Activated CD4-positive, alpha-beta T cell treated with anti-CD3 and anti-CD28 coated beads, Interleukin-2, amount 10 ng/mL, durations not matched to agents 24 days and 14 days (primary cell): ENCODE measurements at regions not wholly inside any gene's neighbourhood (a gene's known extent, or its start where the extent isn't known, plus 50 kb on each side); places are given as distances from the start of the nearest gene placed in this dataset.

Experiments
- DNase-seq: peaks from one replicate; pipeline ENCODE4 v3.0.0; 2022
- H3K27ac Mint-ChIP-seq: one replicate; pipeline ENCODE4 v1.8.0; 2022; ENCODE audit warnings: mild to moderate bottlenecking, mixed read lengths
- H3K27me3 Mint-ChIP-seq: one replicate; pipeline ENCODE4 v1.8.0; 2022; ENCODE audit warnings: mixed read lengths
- H3K36me3 Mint-ChIP-seq: one replicate; pipeline ENCODE4 v1.8.0; 2022; ENCODE audit warnings: low read depth, mild to moderate bottlenecking, mixed read lengths
- H3K4me1 Mint-ChIP-seq: one replicate; pipeline ENCODE4 v1.8.0; 2021; ENCODE audit warnings: mixed read lengths
- H3K4me3 Mint-ChIP-seq: one replicate; pipeline ENCODE4 v1.8.0; 2022; ENCODE audit warnings: mild to moderate bottlenecking, moderate library complexity, mixed read lengths
- H3K9me3 Mint-ChIP-seq: one replicate; pipeline ENCODE4 v1.8.0; 2021; ENCODE audit warnings: mixed read lengths
- intact Hi-C: fragments of 100-400 bp; cut with micrococcal nuclease; formaldehyde crosslinking; loops from one replicate; pipeline ENCODE4 v1.15.1; 2023

- H3K9me3 Mint-ChIP-seq: no peaks in the 10 kb centered on the region
- no peak overlapping the region for H3K4me3 Mint-ChIP-seq
- DNase-seq: no peak
- no peaks in the 10 kb centered on the region for H3K36me3 Mint-ChIP-seq
- H3K4me1 Mint-ChIP-seq: no peaks in the 10 kb centered on the region
- H3K27ac Mint-ChIP-seq: no peak overlapping the region
- intact Hi-C loops: no loop called here
- H3K27me3 Mint-ChIP-seq: no peaks in the 10 kb centered on the region
Observed at GRCh38 chr1:81125672-81126071, 675.1 kb upstream of the ADGRL2 start.

- Mint-ChIP-seq H3K36me3 (no peaks in the 10 kb centered on the region), H3K27me3 (no peaks in the 10 kb centered on the region), H3K4me1 (no peaks in the 10 kb centered on the region), H3K4me3 (no peak overlapping the region), H3K27ac (no peak overlapping the region), H3K9me3 (no peaks in the 10 kb centered on the region)
- intact Hi-C loops: no loop called here
- no peak for DNase-seq
Observed at GRCh38 chr1:81121306-81121705, 679.4 kb upstream of the ADGRL2 start.

GRCh38 chr1:81119319-81119718, 681.4 kb upstream of the ADGRL2 start:
- no peak overlapping the region for H3K4me3 Mint-ChIP-seq
- H3K36me3 Mint-ChIP-seq: no peaks in the 10 kb centered on the region
- no peak for DNase-seq
- no peaks in the 10 kb centered on the region for H3K9me3 Mint-ChIP-seq
- H3K27me3 Mint-ChIP-seq: no peaks in the 10 kb centered on the region
- H3K4me1 Mint-ChIP-seq: no peaks in the 10 kb centered on the region
- intact Hi-C loops: no loop called here
- H3K27ac Mint-ChIP-seq: no peak overlapping the region

GRCh38 chr1:81118550-81118949, 682.2 kb upstream of the ADGRL2 start:
- no peak for DNase-seq
- Mint-ChIP-seq H3K36me3 (no peaks in the 10 kb centered on the region), H3K27me3 (no peaks in the 10 kb centered on the region), H3K9me3 (no peaks in the 10 kb centered on the region), H3K27ac (no peak overlapping the region), H3K4me1 (no peaks in the 10 kb centered on the region), H3K4me3 (no peak overlapping the region)
- intact Hi-C loops: no loop called here

- no peak for DNase-seq
- H3K27ac Mint-ChIP-seq: no peak overlapping the region
- intact Hi-C loops: no loop called here
- no peak overlapping the region for H3K4me3 Mint-ChIP-seq
- no peaks in the 10 kb centered on the region for H3K9me3 Mint-ChIP-seq
- H3K27me3 Mint-ChIP-seq: no peaks in the 10 kb centered on the region
- H3K4me1 Mint-ChIP-seq: no peaks in the 10 kb centered on the region
- H3K36me3 Mint-ChIP-seq: no peaks in the 10 kb centered on the region
Observed at GRCh38 chr1:81115422-81115821, 685.3 kb upstream of the ADGRL2 start.

GRCh38 chr1:81114191-81114590, 686.5 kb upstream of the ADGRL2 start:
- DNase-seq: no peak
- no peak overlapping the region for H3K4me3 Mint-ChIP-seq
- no peak overlapping the region for H3K27ac Mint-ChIP-seq
- H3K27me3 Mint-ChIP-seq: no peaks in the 10 kb centered on the region
- peaks cover 3% of the 10 kb centered on the region for H3K9me3 Mint-ChIP-seq
- no peaks in the 10 kb centered on the region for H3K4me1 Mint-ChIP-seq
- intact Hi-C loops: no loop called here
- no peaks in the 10 kb centered on the region for H3K36me3 Mint-ChIP-seq

- Mint-ChIP-seq H3K27me3 (no peaks in the 10 kb centered on the region), H3K4me1 (no peaks in the 10 kb centered on the region), H3K36me3 (no peaks in the 10 kb centered on the region), H3K9me3 (peaks cover 3% of the 10 kb centered on the region), H3K4me3 (no peak overlapping the region), H3K27ac (no peak overlapping the region)
- intact Hi-C loops: no loop called here
- no peak for DNase-seq
Observed at GRCh38 chr1:81113688-81114087, 687.0 kb upstream of the ADGRL2 start.

- Mint-ChIP-seq H3K27me3 (no peaks in the 10 kb centered on the region), H3K36me3 (no peaks in the 10 kb centered on the region), H3K4me1 (no peaks in the 10 kb centered on the region), H3K9me3 (peaks cover 3% of the 10 kb centered on the region), H3K27ac (no peak overlapping the region), H3K4me3 (no peak overlapping the region)
- DNase-seq: no peak
- intact Hi-C loops: no loop called here
Observed at GRCh38 chr1:81111818-81112217, 688.9 kb upstream of the ADGRL2 start.

- H3K4me1 Mint-ChIP-seq: no peaks in the 10 kb centered on the region
- no peak for DNase-seq
- H3K4me3 Mint-ChIP-seq: no peak overlapping the region
- intact Hi-C loops: no loop called here
- no peaks in the 10 kb centered on the region for H3K27me3 Mint-ChIP-seq
- H3K27ac Mint-ChIP-seq: no peak overlapping the region
- H3K36me3 Mint-ChIP-seq: no peaks in the 10 kb centered on the region
- H3K9me3 Mint-ChIP-seq: peaks cover 3% of the 10 kb centered on the region
Observed at GRCh38 chr1:81109038-81109437, 691.7 kb upstream of the ADGRL2 start.

- intact Hi-C loops: no loop called here
- no peak for DNase-seq
- no peaks in the 10 kb centered on the region for H3K36me3 Mint-ChIP-seq
- no peak overlapping the region for H3K4me3 Mint-ChIP-seq
- no peaks in the 10 kb centered on the region for H3K9me3 Mint-ChIP-seq
- H3K27ac Mint-ChIP-seq: no peak overlapping the region
- no peaks in the 10 kb centered on the region for H3K27me3 Mint-ChIP-seq
- H3K4me1 Mint-ChIP-seq: no peaks in the 10 kb centered on the region
Observed at GRCh38 chr1:81097860-81098259, 702.9 kb upstream of the ADGRL2 start.

GRCh38 chr1:81073580-81073979, 727.2 kb upstream of the ADGRL2 start:
- intact Hi-C loops: no loop called here
- Mint-ChIP-seq H3K9me3 (no peaks in the 10 kb centered on the region), H3K4me3 (no peak overlapping the region), H3K27ac (no peak overlapping the region), H3K4me1 (no peaks in the 10 kb centered on the region), H3K27me3 (no peaks in the 10 kb centered on the region), H3K36me3 (no peaks in the 10 kb centered on the region)
- DNase-seq: no peak

GRCh38 chr1:81071969-81072753, 728.6 kb upstream of the ADGRL2 start:
- Mint-ChIP-seq H3K36me3 (no peaks in the 10 kb centered on the region), H3K4me1 (no peaks in the 10 kb centered on the region), H3K9me3 (no peaks in the 10 kb centered on the region), H3K27ac (no peak overlapping the region), H3K27me3 (no peaks in the 10 kb centered on the region), H3K4me3 (no peak overlapping the region)
- intact Hi-C loops: no loop called here
- no peak for DNase-seq

GRCh38 chr1:81071072-81071858, 729.5 kb upstream of the ADGRL2 start:
- no peak for DNase-seq
- H3K27me3 Mint-ChIP-seq: no peaks in the 10 kb centered on the region
- intact Hi-C loops: no loop called here
- no peaks in the 10 kb centered on the region for H3K36me3 Mint-ChIP-seq
- H3K9me3 Mint-ChIP-seq: no peaks in the 10 kb centered on the region
- H3K27ac Mint-ChIP-seq: no peak overlapping the region
- H3K4me1 Mint-ChIP-seq: no peaks in the 10 kb centered on the region
- H3K4me3 Mint-ChIP-seq: no peak overlapping the region

GRCh38 chr1:81069856-81070255, 730.9 kb upstream of the ADGRL2 start:
- DNase-seq: no peak
- H3K27ac Mint-ChIP-seq: no peak overlapping the region
- H3K36me3 Mint-ChIP-seq: no peaks in the 10 kb centered on the region
- H3K4me3 Mint-ChIP-seq: no peak overlapping the region
- H3K4me1 Mint-ChIP-seq: no peaks in the 10 kb centered on the region
- H3K27me3 Mint-ChIP-seq: no peaks in the 10 kb centered on the region
- intact Hi-C loops: no loop called here
- H3K9me3 Mint-ChIP-seq: no peaks in the 10 kb centered on the region
